IPS DF 6.9 (cell line): ENCODE measurements at regions not wholly inside any gene's neighbourhood (a gene's known extent, or its start where the extent isn't known, plus 50 kb on each side); places are given as distances from the start of the nearest gene placed in this dataset.

Source experiments
- DNase-seq: peaks from one replicate; pipeline ENCODE4 v3.0.0-alpha.2; 2013; ENCODE audit warnings: low read depth, low spot score
- H3K27ac ChIP-seq: one replicate; pipeline ENCODE4 v1.5.1; 2013; ENCODE audit warnings: low read length, control low read depth
- H3K27me3 ChIP-seq: 2 replicates; pipeline ENCODE4 v1.6.1; 2013; ENCODE audit warnings: mild to moderate bottlenecking, low read length; ENCODE audit not compliant: control insufficient read depth, insufficient read depth
- H3K36me3 ChIP-seq: 2 replicates; pipeline ENCODE4 v1.6.1; 2013; ENCODE audit warnings: low read length; ENCODE audit not compliant: control insufficient read depth, insufficient read depth
- H3K4me1 ChIP-seq: 2 replicates; pipeline ENCODE4 v1.6.1; 2013; ENCODE audit warnings: low read length; ENCODE audit not compliant: control insufficient read depth, insufficient read depth
- H3K4me3 ChIP-seq: 2 replicates; pipeline ENCODE4 v1.5.1; 2013; ENCODE audit warnings: mild to moderate bottlenecking, low read length
- H3K9me3 ChIP-seq: 2 replicates; pipeline ENCODE4 v1.6.1; 2013; ENCODE audit warnings: low read length, inconsistent platforms; ENCODE audit not compliant: control insufficient read depth, insufficient read depth
- WGBS: extraction: QIAGEN DNeasy Blood & Tissue Kit; methylation state at CpG from one replicate; pipeline ENCODE4 v1.1.7; 2013; ENCODE audit warnings: mixed read lengths, missing lambda C conversion rate; ENCODE audit not compliant: insufficient read length, insufficient coverage; 5-methylcytosine and 5-hydroxymethylcytosine counted together

DNA sequence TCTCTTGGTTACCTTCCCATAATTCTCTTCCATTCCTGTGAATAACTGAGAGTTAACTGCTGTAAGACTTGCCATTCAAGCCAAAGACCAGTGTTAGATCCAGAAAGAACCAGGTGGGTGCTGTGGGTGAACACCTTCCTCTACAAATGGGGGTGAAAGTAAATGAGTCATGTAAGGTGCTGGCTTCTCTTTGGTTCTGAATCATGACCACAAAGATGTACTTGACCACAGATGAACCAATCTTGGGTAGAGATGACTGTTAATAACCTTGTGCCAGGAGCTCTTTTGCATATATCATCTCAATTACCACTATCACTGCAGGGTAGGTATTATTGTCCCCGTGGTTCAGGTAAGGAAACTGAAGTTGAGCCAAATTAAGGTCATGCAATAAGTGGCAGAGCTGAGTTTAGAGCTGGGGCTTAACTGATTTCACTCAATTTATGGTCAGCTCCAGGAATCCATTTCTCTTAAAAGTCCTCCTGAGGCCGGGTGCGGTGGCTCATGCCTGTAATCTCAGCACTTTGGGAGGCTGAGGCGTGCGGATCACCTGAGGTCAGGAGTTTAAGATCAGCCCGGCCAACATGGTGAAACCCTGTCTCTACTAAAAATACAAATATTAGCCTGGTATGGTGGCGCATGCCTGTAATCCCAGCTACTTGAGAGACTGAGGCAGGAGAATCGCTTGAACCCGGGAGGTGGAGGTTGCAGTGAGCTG is 244.9 kb upstream of the CXCR4 start:
- Histone ChIP-seq H3K4me3 (no peak overlapping the region), H3K36me3 (no peaks in the 10 kb centered on the region), H3K9me3 (no peaks in the 10 kb centered on the region), H3K27me3 (no peaks in the 10 kb centered on the region), H3K4me1 (no peaks in the 10 kb centered on the region), H3K27ac (no peak overlapping the region)
- no peak for DNase-seq
- WGBS = no CpG with 5 or more reads among the region's 9 CpGs

DNA sequence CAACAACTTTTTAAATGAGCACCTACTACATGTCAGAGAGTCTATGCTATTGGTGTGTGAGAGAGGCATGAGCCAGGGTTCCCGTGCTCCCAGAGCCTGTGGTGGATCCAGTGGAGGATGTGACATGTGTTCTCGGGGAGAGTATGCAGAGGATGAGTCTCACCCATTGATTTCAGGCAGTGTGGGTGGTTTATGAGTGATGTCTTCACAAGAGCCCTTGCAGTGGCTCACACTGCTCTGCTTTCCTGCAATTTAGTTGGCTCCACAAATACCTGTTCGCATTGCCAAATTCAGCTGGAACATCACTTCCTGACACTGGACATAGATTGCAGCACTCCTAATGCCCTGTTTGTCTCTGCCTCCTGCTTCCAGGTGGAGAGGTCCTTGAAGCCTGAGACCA is 243.6 kb upstream of the CXCR4 start:
- H3K4me3 ChIP-seq = no peak overlapping the region
- no peak for DNase-seq
- H3K27ac ChIP-seq = no peak overlapping the region
- no peaks in the 10 kb centered on the region for H3K36me3 ChIP-seq
- H3K27me3 ChIP-seq = no peaks in the 10 kb centered on the region
- no peaks in the 10 kb centered on the region for H3K9me3 ChIP-seq
- WGBS = no CpG with 5 or more reads among the region's 3 CpGs
- no peaks in the 10 kb centered on the region for H3K4me1 ChIP-seq

DNA sequence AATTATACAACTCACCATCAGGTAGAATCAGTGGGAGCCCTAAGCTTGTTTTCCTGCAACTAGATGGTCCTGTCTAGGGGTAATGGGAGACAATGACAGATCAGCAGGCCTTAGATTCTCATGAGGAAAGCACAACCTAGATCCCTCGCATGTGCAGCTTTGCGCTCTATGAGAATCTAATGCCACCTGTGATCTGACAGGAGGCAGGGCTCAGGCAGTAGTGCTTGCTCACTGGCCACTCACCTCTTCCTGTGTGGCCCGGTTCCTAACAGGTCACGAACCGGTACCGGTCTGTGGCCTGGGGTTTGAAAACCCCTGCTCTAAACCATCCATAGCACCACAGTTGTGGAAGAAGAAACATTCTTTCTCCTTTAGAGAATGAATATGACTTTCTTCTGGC is 242.8 kb upstream of the CXCR4 start:
- H3K4me1 ChIP-seq = no peaks in the 10 kb centered on the region
- no peak overlapping the region for H3K27ac ChIP-seq
- H3K9me3 ChIP-seq = no peaks in the 10 kb centered on the region
- DNase-seq = no peak
- H3K4me3 ChIP-seq = no peak overlapping the region
- no peaks in the 10 kb centered on the region for H3K27me3 ChIP-seq
- no peaks in the 10 kb centered on the region for H3K36me3 ChIP-seq
- no CpG with 5 or more reads among the region's 6 CpGs for WGBS

DNA sequence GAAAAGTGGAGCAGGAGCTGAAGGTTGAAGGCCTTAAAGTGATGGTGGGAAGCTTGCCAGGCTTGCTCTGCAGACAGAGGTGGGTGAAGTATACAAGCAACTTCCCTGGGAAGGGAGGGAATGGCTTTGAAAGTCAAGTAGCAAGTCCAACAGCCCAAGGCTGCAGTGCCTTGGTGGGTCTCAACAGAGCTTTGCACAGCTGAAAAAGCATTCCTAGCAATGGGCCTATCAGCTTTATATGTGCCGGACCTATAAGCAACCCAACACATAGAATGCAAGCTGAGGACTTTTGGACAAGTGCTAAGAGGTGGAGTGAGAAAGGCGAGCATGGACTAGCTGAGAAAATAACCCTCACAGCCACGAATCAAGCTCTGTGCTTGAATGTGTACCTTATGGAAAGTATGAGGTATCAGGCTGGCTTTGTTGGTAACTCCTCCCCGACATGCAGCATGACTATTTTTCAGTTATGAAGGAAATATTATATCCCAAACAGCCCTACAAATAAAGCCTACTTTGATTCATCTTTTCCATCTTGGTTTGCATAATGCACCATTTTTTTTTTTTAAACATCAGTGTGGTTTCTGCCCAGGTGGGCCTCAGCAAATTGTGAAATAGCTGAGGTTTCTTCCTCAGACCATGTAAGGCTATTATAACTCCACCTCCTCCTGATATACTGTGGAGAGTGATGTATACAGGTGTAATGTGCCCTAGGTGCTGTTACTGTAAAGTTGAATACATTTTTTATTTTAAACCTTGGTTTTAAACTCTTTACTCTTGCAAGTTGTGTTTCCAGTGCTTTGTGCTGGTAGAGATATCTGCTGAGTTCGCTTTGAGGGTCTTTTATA is 241.4 kb upstream of the CXCR4 start:
- H3K4me1 ChIP-seq = no peaks in the 10 kb centered on the region
- no peak for DNase-seq
- no peak overlapping the region for H3K4me3 ChIP-seq
- H3K27me3 ChIP-seq = no peaks in the 10 kb centered on the region
- H3K9me3 ChIP-seq = no peaks in the 10 kb centered on the region
- no peak overlapping the region for H3K27ac ChIP-seq
- H3K36me3 ChIP-seq = no peaks in the 10 kb centered on the region
- WGBS = no CpG with 5 or more reads among the region's 5 CpGs

DNA sequence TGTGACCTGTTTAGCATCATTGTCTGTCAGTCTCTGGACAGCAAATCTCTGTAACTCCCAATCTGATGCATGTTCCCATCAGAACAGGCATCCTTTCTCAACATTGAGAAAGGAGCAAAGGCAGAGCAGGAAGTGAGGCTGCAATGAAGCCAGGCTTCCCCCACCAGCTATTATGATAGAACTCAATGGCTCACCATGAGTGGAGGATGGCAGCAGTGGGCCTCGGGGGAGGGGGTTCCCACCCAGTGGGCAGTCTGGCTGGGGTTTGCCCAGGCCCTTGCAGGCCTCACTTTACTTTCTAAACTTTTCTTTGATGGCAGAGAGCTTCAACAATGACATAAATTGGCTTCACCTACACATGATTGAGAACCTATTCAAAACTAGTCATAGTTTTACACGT is 240.6 kb upstream of the CXCR4 start:
- no peak overlapping the region for H3K27ac ChIP-seq
- H3K9me3 ChIP-seq = no peaks in the 10 kb centered on the region
- H3K36me3 ChIP-seq = no peaks in the 10 kb centered on the region
- no peak overlapping the region for H3K4me3 ChIP-seq
- no peaks in the 10 kb centered on the region for H3K4me1 ChIP-seq
- no peaks in the 10 kb centered on the region for H3K27me3 ChIP-seq
- DNase-seq = no peak
- WGBS = no CpG with 5 or more reads among the region's 2 CpGs

DNA sequence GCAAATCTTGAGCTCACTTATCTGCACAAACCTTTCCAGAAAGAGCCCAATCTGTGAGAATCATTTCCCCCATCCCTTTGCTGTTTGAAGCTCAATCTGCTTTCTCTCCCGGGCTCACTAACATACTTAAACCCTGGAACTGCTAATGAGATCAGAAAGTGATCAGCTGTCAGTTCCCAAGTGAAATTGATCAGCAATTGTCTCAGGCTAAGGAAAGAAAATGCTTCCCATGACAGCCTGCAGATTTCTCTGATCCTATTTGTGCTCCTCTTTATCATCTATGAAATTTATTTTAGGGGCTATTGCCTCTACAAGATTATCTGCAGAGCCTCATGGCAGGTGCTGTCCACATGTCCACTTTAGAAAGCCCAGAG is 239.0 kb upstream of the CXCR4 start:
- Histone ChIP-seq H3K4me1 (no peaks in the 10 kb centered on the region), H3K4me3 (no peak overlapping the region), H3K36me3 (no peaks in the 10 kb centered on the region), H3K27me3 (no peaks in the 10 kb centered on the region), H3K27ac (no peak overlapping the region), H3K9me3 (no peaks in the 10 kb centered on the region)
- DNase-seq = no peak
- no CpG with 5 or more reads among the region's 1 CpG for WGBS

DNA sequence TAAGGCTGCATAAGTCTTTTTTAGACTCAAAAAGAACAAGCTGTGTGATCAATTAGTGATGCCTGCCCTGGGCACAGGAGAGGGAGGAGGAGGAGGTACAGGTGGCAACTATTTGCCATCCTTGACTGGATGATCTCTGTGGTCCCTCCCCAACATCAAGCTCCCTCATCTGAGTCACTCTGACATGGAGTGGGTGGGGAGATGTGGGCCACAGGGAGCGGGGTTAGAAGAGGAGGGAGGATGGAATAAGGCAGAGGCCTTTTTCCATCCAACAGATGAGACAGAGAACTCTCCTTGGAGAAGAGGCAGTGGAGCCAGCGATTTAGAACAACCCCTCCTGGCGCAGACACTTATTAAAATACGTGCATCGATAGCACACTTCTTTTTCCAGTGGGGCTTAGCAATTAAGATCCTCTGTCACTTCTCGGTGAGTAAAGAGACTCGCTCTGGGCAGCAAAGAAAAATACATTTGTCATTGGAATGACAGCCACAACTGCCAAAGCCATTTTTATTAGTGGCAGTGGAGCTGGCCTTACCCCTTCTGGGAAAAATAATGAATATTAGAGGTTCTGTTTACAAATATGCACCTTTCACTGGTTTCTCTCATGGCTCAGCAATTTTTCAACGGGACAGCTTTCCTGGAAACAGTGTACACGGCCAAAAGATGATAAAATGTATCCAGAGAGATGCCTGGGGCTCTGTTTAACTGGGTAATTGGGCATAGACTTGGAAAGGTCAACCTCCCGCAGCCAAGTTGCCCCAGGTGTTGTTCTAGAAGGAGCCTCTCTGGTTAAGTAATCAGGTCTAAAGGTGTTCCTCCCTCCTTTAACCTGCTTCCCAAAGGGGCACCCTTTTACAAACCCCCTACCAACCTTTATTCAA is 238.4 kb upstream of the CXCR4 start:
- Histone ChIP-seq H3K4me3 (no peak overlapping the region), H3K27me3 (no peaks in the 10 kb centered on the region), H3K27ac (no peak overlapping the region), H3K36me3 (no peaks in the 10 kb centered on the region), H3K9me3 (no peaks in the 10 kb centered on the region), H3K4me1 (no peaks in the 10 kb centered on the region)
- no peak for DNase-seq
- WGBS = no CpG with 5 or more reads among the region's 10 CpGs

DNA sequence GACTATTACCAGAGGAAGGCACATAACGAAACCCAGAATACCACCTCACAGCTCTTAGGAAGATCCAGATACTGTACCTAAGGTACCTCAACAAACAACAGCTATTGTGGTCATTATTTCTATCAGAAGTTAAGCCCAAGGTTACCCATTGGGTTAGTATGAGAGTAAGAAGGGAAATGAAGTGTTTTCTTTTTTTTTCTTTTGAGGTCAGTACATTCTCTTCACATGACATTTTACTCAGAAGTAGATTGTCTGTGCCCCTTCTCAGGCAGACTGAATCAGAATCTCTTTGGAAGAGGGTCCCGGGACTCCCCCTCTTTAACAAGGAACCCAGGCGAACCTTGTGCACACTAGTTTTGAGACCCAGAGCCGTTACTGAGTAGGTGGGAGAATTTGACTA is 233.7 kb upstream of the CXCR4 start:
- Histone ChIP-seq H3K27ac (no peak overlapping the region), H3K27me3 (no peaks in the 10 kb centered on the region), H3K4me3 (no peak overlapping the region), H3K36me3 (no peaks in the 10 kb centered on the region), H3K9me3 (no peaks in the 10 kb centered on the region), H3K4me1 (no peaks in the 10 kb centered on the region)
- no CpG with 5 or more reads among the region's 4 CpGs for WGBS
- no peak for DNase-seq

DNA sequence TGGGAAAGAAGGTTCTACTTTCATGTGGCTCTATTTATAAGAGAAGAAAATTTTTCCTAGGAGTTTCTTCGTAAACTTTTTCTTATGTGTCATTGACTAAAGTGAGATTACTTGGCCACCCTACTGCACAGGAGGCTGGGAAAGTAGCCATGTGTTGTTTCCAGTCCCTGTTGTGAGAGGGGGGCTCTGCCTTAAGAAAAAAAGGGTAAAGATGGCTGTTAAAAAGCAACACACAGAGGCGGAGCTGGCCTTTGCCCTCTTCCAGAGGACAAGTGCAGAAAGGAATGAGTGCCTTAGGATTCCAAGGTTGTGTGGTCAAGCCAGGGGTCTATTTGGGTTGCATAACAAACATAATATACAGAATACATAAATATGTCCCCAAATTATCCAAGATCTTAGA is 230.0 kb upstream of the CXCR4 start:
- WGBS = no CpG with 5 or more reads among the region's 2 CpGs
- no peaks in the 10 kb centered on the region for H3K27me3 ChIP-seq
- no peak for DNase-seq

DNA sequence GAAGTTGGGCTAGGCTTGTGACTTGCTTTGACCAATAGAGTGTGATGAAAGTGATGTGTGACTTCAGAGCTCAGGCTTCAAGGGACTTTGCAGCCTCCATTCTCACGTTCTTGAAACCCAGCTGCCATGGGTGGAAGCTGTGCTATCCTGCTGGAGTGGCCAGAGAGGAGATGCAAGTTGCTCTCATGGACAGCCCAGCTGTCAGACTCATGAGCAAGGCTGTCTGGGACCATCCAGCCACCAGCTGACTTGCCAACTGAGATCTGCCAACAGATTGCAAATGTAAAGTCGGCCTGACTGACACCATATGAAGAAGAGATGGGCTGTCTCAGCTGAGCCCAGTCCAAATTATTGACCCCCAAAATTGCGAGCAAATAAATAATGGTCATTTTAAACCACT is 226.4 kb upstream of the CXCR4 start:
- Histone ChIP-seq H3K36me3 (no peaks in the 10 kb centered on the region), H3K9me3 (no peaks in the 10 kb centered on the region), H3K4me3 (no peak overlapping the region), H3K27ac (no peak overlapping the region), H3K27me3 (no peaks in the 10 kb centered on the region), H3K4me1 (no peaks in the 10 kb centered on the region)
- no CpG with 5 or more reads among the region's 3 CpGs for WGBS
- DNase-seq = no peak

More for the DNA sequence above, 230.0 kb upstream of the CXCR4 start:
- no peak overlapping the region for H3K27ac ChIP-seq
- no peaks in the 10 kb centered on the region for H3K9me3 ChIP-seq
- no peak overlapping the region for H3K4me3 ChIP-seq
- H3K36me3 ChIP-seq = no peaks in the 10 kb centered on the region
- no peaks in the 10 kb centered on the region for H3K4me1 ChIP-seq
